Pancreas (tissue), 10 donors: ENCODE measurements at regions not wholly inside any gene's neighbourhood (a gene's known extent, or its start where the extent isn't known, plus 50 kb on each side); places are given as distances from the start of the nearest gene placed in this dataset.

Source experiments
- ATAC-seq, 4 donors: fragments of 200-7000 bp; cut with Tn5 transposase; one replicate each; pipeline versions ENCODE4 v1.8.0 to v1.9.1; 2020; ENCODE audit warnings: mild to moderate bottlenecking in 4 of 4, moderate library complexity in 4 of 4
- DNase-seq, 6 donors: peaks; one replicate each; pipeline ENCODE4 v3.0.0-alpha.2; 2020
- FAIRE-seq: peaks from 2 replicates; lab custom pipeline; 2012; peaks lifted over from hg19 to GRCh38; lab: Jason Lieb, UNC
- H3K27ac ChIP-seq, 4 donors: fragments of 200-600 bp; sonication (generic); 1 replicate in 3 of 4; 2 replicates in 1 of 4; pipeline versions ENCODE4 v1.5.0 to v1.8.0; 2020
- H3K27me3 ChIP-seq, 4 donors: fragments of 200-600 bp; one replicate each; pipeline ENCODE4 v1.8.0; 2021
- H3K36me3 ChIP-seq, 3 donors: fragments of 200-600 bp; sonication (generic) in 1 of 3; one replicate each; pipeline versions ENCODE4 v1.5.0 to v1.8.0; 2020 to 2021
- H3K4me1 ChIP-seq, 3 donors: fragments of 200-600 bp; one replicate each; pipeline ENCODE4 v1.8.0; 2021
- H3K4me3 ChIP-seq, 4 donors: fragments of 200-600 bp; sonication (generic) in 2 of 4; one replicate each; pipeline versions ENCODE4 v1.5.0 to v1.8.0; 2020 to 2021
- H3K9me3 ChIP-seq, 4 donors: fragments of 200-600 bp; one replicate each; pipeline ENCODE4 v1.8.0; 2021
- WGBS, 2 donors: extraction: QIAGEN DNeasy Blood & Tissue Kit; methylation state at CpG; one replicate each; pipeline ENCODE4 v1.1.7; 2013; 5-methylcytosine and 5-hydroxymethylcytosine counted together
- intact Hi-C, 3 donors: fragments of 100-400 bp; cut with DNase I; formaldehyde crosslinking; loops; one replicate each; pipeline versions ENCODE4 v1.11.1 to v1.14.2; 2022
- TF ChIP-seq, protein P1 (sequence below), 4 donors: fragments of 200-600 bp; sonication (generic) in 3 of 4; IDR thresholded peaks; one replicate each; pipeline versions ENCODE4 v1.5.0 to v1.8.0; 2021; ENCODE audit warnings: antibody characterized with exemption in 4 of 4
- donor health status: healthy with polysubstance abuse.
- donor health status: DM: no; HTN: no; CAD: no; lungs with moderate emphysema.
- donor health status: DM: no; HTN: no; CAD: no.
- donor health status: control.
- donor health status: control.
- donor health status: Bipolar disorder and iron deficiency.
- donor health status: DM: yes; HTN: yes; CAD: no.
- donor health status: DM: no; HTN: no; CAD: no.
- donor health status: DM: no; HTN: no; CAD: no.
- donor health status: DM: yes; HTN: yes; CAD: no.

- 88 to 92% methylated on average over 13 to 14 of the region's 14 CpGs for WGBS, 2 donors
- Histone ChIP-seq H3K4me3 (no peak overlapping the region), H3K27ac (no peak overlapping the region), H3K36me3 (no peaks in the 10 kb centered on the region), H3K27me3 (no peaks in the 10 kb centered on the region), H3K4me1 (peaks cover 4 to 13% (median 10%) of the 10 kb centered on the region in 3 donors), H3K9me3 (no peaks in the 10 kb centered on the region)
- ATAC-seq (no peak), DNase-seq (no peak), FAIRE-seq (no peak)
- TF ChIP-seq, protein P1, sequence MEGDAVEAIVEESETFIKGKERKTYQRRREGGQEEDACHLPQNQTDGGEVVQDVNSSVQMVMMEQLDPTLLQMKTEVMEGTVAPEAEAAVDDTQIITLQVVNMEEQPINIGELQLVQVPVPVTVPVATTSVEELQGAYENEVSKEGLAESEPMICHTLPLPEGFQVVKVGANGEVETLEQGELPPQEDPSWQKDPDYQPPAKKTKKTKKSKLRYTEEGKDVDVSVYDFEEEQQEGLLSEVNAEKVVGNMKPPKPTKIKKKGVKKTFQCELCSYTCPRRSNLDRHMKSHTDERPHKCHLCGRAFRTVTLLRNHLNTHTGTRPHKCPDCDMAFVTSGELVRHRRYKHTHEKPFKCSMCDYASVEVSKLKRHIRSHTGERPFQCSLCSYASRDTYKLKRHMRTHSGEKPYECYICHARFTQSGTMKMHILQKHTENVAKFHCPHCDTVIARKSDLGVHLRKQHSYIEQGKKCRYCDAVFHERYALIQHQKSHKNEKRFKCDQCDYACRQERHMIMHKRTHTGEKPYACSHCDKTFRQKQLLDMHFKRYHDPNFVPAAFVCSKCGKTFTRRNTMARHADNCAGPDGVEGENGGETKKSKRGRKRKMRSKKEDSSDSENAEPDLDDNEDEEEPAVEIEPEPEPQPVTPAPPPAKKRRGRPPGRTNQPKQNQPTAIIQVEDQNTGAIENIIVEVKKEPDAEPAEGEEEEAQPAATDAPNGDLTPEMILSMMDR (IDR thresholded peaks at IDR 0.05), result no peak
- intact Hi-C loops, result no loop called here
Measured at GRCh38 chr5:67817652-67818051, 397.9 kb upstream of the PIK3R1 start.

DNA sequence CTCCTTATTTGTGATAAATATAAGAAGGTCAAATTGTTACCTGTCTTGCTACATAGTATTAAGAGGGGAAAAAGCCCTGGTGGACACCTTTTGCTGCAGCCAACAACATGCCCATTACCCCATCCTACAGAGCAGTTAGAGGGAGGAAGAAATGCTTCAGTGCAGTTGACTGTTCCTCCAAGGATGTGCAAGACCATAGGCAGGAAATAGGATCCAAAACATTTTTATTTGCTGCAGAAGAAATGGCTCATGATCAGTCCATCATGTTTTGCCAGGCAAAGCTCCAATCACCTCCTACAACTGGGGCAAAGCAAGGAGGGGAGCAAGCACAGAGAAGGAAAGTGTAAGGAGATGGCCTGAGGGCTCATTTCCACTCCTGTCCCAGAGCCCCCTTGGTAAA is 399.1 kb upstream of the PIK3R1 start:
- H3K27me3 ChIP-seq, result no peaks in the 10 kb centered on the region
- H3K36me3 ChIP-seq, result no peaks in the 10 kb centered on the region
- H3K4me3 ChIP-seq, result no peak overlapping the region
- intact Hi-C loops, result no loop called here
- peaks cover 4 to 13% (median 10%) of the 10 kb centered on the region in 3 donors for H3K4me1 ChIP-seq
- no peaks in the 10 kb centered on the region for H3K9me3 ChIP-seq
- ATAC-seq (peak in 1 of 4 donors; percentile 17), FAIRE-seq (no peak), DNase-seq (no peak)
- TF ChIP-seq, protein P1 (IDR thresholded peaks at IDR 0.05), result no peak
- H3K27ac ChIP-seq, result peak overlapping the region in 1 of 4 donors; percentile 37

GRCh38 chr5:67815455-67816391 is 399.8 kb upstream of the PIK3R1 start:
- H3K27ac ChIP-seq, result peak overlapping the region in 2 of 4 donors; percentile 19 to 37
- DNase-seq, result peak in 4 of 6 donors; percentile 23 to 44 (median 41)
- WGBS, 2 donors, result 29 to 31% methylated on average over 10 of the region's 10 CpGs

GRCh38 chr5:67814569-67815311 is 400.8 kb upstream of the PIK3R1 start:
- H3K27me3 ChIP-seq, result no peaks in the 10 kb centered on the region
- no peak for FAIRE-seq
- TF ChIP-seq, protein P1 (IDR thresholded peaks at IDR 0.05), result no peak
- no peaks in the 10 kb centered on the region for H3K36me3 ChIP-seq
- 37 to 45% methylated on average over 3 of the region's 3 CpGs for WGBS, 2 donors
- H3K27ac ChIP-seq, result peak overlapping the region in 2 of 4 donors; percentile 19 to 37
- DNase-seq, result no peak
- peak in 2 of 4 donors; percentile 42 to 46 for ATAC-seq
- peaks cover 4 to 13% (median 10%) of the 10 kb centered on the region in 3 donors for H3K4me1 ChIP-seq
- H3K4me3 ChIP-seq, result no peak overlapping the region
- H3K9me3 ChIP-seq, result no peaks in the 10 kb centered on the region
- intact Hi-C loops, result no loop called here

More at GRCh38 chr5:67815455-67816391, 399.8 kb upstream of the PIK3R1 start:
- no peaks in the 10 kb centered on the region for H3K9me3 ChIP-seq
- TF ChIP-seq, protein P1 (IDR thresholded peaks at IDR 0.05), result no peak
- intact Hi-C loops, result no loop called here
- peaks cover 4 to 13% (median 10%) of the 10 kb centered on the region in 3 donors for H3K4me1 ChIP-seq
- no peaks in the 10 kb centered on the region for H3K27me3 ChIP-seq
- H3K36me3 ChIP-seq, result no peaks in the 10 kb centered on the region
- FAIRE-seq, result no peak
- ATAC-seq, result peak; percentile 66 to 81 (median 81)
- no peak overlapping the region for H3K4me3 ChIP-seq
